Left cardiac atrium (tissue), 4 donors: ENCODE measurements at regions not wholly inside any gene's neighbourhood (a gene's known extent, or its start where the extent isn't known, plus 50 kb on each side); places are given as distances from the start of the nearest gene placed in this dataset.
"Not testable (repeated sequence)": the region's sequence is repeated elsewhere in the genome, so short reads cannot be mapped to it uniquely, and the experiment has no call there.

ENCODE experiments used
- ATAC-seq, 2 donors: fragments of 200-7000 bp; cut with Tn5 transposase; one replicate each; pipeline ENCODE4 v1.9.1; 2020; ENCODE audit warnings: mild to moderate bottlenecking in 2 of 2, moderate library complexity in 2 of 2
- DNase-seq: peaks from one replicate; pipeline ENCODE4 v3.0.0-alpha.2; 2020
- intact Hi-C, 2 donors: fragments of 100-400 bp; cut with DNase I; formaldehyde crosslinking; loops; one replicate each; pipeline versions ENCODE4 v1.14.1 to v1.15.1; 2022 to 2023
- donor health status: DM: no; HTN: yes; CAD: no.
- donor health status: DM: no; HTN: yes; CAD: no; lungs with severe emphysema.
- donor health status: DM: yes; HTN: yes; CAD: no.
- donor health status: Dilated cardiomyopathy.

DNA sequence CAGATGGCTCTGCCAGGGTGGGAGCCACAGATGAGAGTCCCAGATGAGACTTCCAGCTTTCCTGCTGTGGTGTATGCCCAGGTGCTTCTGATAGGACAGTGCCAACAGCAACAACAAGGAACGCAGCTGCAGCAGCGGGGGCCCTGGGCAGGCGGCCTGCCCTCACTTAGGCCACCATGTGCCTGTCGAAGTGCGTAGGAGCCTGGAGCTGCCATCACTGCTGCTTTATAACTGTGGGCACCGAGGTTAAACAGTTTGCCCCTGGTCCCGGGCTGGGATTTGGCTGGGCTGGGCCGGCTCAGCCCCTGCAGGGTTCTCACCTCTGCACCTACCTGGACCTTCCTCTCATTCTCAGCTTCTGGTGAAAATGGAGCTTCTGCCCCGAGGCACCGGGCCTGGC, 54.4 kb upstream of the LRPAP1 start:
- intact Hi-C loops, ATAC-seq, DNase-seq: not testable (repeated sequence)

DNA sequence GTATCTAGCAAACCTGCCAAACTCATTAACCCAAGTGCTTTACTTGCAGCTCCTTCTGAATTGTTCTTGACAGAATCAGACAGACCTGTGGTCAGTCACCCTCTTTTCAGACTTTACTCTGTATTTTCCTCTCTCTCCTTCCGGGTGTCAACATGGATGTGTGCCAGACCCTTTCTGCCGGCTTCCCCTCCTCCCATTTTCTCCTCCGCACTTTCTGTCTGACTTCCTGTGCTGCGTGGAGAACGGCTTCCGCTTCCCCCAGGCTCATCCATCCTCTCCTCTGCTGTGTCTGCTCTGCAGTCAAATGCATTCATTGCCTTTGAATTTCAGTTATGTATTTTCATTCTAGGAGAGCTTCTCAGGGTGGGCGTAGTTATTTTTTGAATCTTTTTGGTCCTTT, 53.3 kb upstream of the LRPAP1 start:
- ATAC-seq, intact Hi-C loops, DNase-seq: not testable (repeated sequence)

GRCh38 chr4:3582091-3582475, 49.9 kb upstream of the LRPAP1 start:
- DNase-seq (no peak), ATAC-seq (no peak)
- intact Hi-C loops: no loop called here
